Fibroblast of lung (primary cell): ENCODE measurements at regions not wholly inside any gene's neighbourhood (a gene's known extent, or its start where the extent isn't known, plus 50 kb on each side); places are given as distances from the start of the nearest gene placed in this dataset.

Source experiments
- EZH2 ChIP-seq: IDR thresholded peaks from 2 replicates; pipeline ENCODE4 v1.5.1; 2012; ENCODE audit warnings: low read length, control low read depth, mild to moderate bottlenecking; ENCODE audit errors: missing control alignments
- TF ChIP-seq, protein P1 (sequence below), 2 donors: IDR thresholded peaks in 1 of 2; conservative IDR thresholded peaks in 1 of 2; 1 replicate in 1 of 2; 2 replicates in 1 of 2; pipeline ENCODE4 v1.5.1; 2011 to 2012; ENCODE audit warnings: low read length in 2 of 2, control low read depth in 1 of 2, inconsistent platforms in 1 of 2, low read depth in 1 of 2, mild to moderate bottlenecking in 1 of 2

DNA sequence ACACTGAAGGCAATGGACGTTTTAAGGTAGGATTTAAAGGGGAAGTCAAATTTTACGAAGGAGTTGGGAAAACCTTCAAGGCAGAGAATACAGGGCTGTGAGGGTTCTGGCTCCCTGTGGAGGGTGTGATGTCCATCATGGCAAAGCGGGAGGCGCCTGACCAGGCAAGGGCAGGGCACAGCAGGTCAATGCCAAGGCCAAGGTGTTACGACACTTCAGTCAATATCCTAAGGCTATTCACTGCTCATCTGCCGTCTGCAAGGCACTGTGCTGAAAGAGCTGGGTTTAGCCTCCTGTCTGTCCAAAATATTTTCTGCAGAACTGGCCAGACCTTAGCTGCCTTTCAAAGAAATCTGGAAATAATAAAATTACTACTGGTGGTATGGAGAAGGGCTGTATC, 297.9 kb upstream of the MGMT start:
- no peak for TF ChIP-seq EZH2
- TF ChIP-seq, protein P1, sequence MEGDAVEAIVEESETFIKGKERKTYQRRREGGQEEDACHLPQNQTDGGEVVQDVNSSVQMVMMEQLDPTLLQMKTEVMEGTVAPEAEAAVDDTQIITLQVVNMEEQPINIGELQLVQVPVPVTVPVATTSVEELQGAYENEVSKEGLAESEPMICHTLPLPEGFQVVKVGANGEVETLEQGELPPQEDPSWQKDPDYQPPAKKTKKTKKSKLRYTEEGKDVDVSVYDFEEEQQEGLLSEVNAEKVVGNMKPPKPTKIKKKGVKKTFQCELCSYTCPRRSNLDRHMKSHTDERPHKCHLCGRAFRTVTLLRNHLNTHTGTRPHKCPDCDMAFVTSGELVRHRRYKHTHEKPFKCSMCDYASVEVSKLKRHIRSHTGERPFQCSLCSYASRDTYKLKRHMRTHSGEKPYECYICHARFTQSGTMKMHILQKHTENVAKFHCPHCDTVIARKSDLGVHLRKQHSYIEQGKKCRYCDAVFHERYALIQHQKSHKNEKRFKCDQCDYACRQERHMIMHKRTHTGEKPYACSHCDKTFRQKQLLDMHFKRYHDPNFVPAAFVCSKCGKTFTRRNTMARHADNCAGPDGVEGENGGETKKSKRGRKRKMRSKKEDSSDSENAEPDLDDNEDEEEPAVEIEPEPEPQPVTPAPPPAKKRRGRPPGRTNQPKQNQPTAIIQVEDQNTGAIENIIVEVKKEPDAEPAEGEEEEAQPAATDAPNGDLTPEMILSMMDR (conservative IDR thresholded peaks at IDR 0.05 in 1 of 2, IDR thresholded peaks at IDR 0.05 in 1 of 2; ENCODE audit: low read depth in 1 of 2, low read length in 2 of 2): no peak
